Osteoblast (primary cell): ENCODE measurements at regions not wholly inside any gene's neighbourhood (a gene's known extent, or its start where the extent isn't known, plus 50 kb on each side); places are given as distances from the start of the nearest gene placed in this dataset.
"Not testable (repeated sequence)": the region's sequence is repeated elsewhere in the genome, so short reads cannot be mapped to it uniquely, and the experiment has no call there.

Source experiments
- DNase-seq: peaks from one replicate; pipeline ENCODE4 v3.0.0; 2011; ENCODE audit warnings: low spot score, mixed read lengths; ENCODE audit not compliant: insufficient read length; ENCODE audit errors: missing footprints
- H2AFZ ChIP-seq: 2 replicates; pipeline ENCODE4 v1.6.0; 2011; ENCODE audit warnings: mild to moderate bottlenecking, low read length
- H3K27ac ChIP-seq: 2 replicates; pipeline ENCODE4 v1.5.1; 2011; ENCODE audit warnings: mild to moderate bottlenecking, low read depth, low read length, moderate library complexity
- H3K27me3 ChIP-seq: 2 replicates; pipeline ENCODE4 v1.6.0; 2012; ENCODE audit warnings: mild to moderate bottlenecking, control low read depth, inconsistent platforms, low read length, moderate library complexity; ENCODE audit not compliant: insufficient read depth
- H3K36me3 ChIP-seq: 2 replicates; pipeline ENCODE4 v1.5.1; 2011; ENCODE audit warnings: mild to moderate bottlenecking, low read length, control low read depth, moderate library complexity; ENCODE audit not compliant: insufficient read depth
- H3K4me1 ChIP-seq: 2 replicates; pipeline ENCODE4 v1.5.1; 2011; ENCODE audit warnings: mild to moderate bottlenecking, low read length, control low read depth, moderate library complexity; ENCODE audit not compliant: insufficient read depth
- H3K4me2 ChIP-seq: 2 replicates; pipeline ENCODE4 v1.6.0; 2011; ENCODE audit warnings: mild to moderate bottlenecking, low read length; ENCODE audit not compliant: insufficient read depth
- H3K4me3 ChIP-seq: fragments of 200-600 bp; sonication (generic); 3 replicates; pipeline ENCODE4 v1.5.1; 2012; ENCODE audit warnings: mild to moderate bottlenecking, low read length, inconsistent platforms; ENCODE audit not compliant: insufficient read depth
- H3K79me2 ChIP-seq: 2 replicates; pipeline ENCODE4 v1.6.0; 2012; ENCODE audit warnings: mild to moderate bottlenecking, low read length, control low read depth, inconsistent platforms; ENCODE audit not compliant: insufficient read depth
- H3K9me3 ChIP-seq: 2 replicates; pipeline ENCODE4 v1.5.1; 2011; ENCODE audit warnings: low read depth, low read length, control low read depth
- H4K20me1 ChIP-seq: 2 replicates; pipeline ENCODE4 v1.6.0; 2012; ENCODE audit warnings: mild to moderate bottlenecking, low read length, control low read depth; ENCODE audit not compliant: insufficient read depth

DNA sequence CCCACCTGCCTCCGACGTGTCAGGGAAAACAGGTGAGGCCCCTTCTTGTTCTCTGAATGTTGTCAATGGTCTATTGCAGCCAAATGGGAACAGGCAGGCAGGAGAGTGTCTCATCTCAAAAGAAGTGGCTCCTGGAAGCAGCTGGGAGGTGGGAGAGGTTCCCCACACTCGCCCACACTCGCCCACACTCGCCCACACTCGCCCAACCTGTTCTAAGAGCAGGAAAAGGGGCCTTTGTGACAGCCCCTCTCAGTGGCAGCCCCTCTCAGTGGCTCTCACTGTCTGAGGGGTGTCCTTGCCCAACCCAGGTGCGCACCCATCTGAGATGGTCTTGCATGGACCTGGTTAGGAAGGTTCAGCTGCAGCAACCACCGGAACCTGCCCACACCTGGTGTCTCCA is 162.2 kb downstream of the LMLN start:
- not testable (repeated sequence) for H3K9me3 ChIP-seq, H3K4me1 ChIP-seq, H3K4me2 ChIP-seq, H3K27ac ChIP-seq, DNase-seq, H3K27me3 ChIP-seq, H3K4me3 ChIP-seq, H3K79me2 ChIP-seq, H4K20me1 ChIP-seq, H2AFZ ChIP-seq, H3K36me3 ChIP-seq

DNA sequence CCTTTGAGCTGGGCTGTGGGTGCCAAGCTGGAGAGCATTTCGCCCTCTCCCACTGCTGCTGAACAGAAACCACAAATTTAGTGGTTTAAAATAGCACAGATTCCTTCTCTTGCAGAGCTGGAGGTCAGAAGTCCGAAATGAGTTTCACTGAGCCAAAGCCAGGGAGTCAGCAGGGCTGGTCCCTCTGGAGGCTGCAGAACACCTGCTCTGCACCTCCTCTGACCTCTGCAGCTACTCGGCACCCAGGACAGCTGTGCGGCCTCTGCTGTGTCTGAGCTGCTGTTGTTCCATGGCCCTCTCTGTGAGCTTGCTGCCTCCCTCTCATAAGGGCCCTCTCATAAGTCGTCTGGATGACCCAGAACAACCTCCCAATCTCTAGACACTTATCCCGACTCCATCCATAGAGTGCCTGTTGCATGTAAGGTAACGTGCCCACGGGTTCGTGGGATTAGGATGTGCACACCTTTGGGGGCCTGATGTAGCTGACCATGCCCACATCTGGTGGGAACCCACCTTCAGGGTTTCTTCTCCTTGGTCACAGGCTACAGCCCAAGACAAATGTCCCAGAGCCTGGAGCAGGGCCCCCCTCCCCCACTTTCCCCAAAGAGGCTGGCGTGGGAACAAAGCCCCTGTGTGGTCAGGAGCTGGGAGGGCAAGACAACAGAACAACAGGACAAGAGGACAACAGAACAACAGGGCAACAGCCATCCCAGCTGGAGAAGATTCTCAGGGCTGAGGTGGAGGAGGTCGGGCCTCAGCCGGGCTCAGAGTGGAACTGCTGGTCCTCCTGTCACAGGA is 177.2 kb downstream of the LMLN start:
- not testable (repeated sequence) for H3K9me3 ChIP-seq, H3K4me3 ChIP-seq, H3K4me2 ChIP-seq, H3K79me2 ChIP-seq, H4K20me1 ChIP-seq, H3K27ac ChIP-seq, H3K4me1 ChIP-seq, H2AFZ ChIP-seq, H3K27me3 ChIP-seq, H3K36me3 ChIP-seq, DNase-seq

DNA sequence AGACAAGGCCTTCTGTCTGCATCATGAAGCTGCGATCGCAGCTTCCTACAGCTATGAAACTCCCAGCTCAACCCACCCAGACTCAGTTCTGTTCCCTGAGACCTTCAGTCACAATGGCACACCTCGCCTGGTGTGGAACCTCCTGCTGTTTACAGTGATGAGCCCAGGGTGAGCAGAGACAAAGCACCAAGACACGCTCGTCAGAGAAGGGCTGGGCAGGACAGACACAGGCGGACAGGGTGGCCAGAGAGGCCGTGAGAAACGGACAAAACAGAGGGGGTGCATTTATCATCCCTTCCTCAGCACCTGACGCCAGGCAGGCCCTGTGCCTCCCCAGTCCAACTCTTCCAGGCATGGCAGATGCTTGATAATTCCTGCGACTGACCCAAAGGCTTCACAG is 178.2 kb downstream of the LMLN start:
- not testable (repeated sequence) for H3K4me2 ChIP-seq, H3K27me3 ChIP-seq, H3K4me3 ChIP-seq, H2AFZ ChIP-seq, H3K27ac ChIP-seq, H3K36me3 ChIP-seq, H3K4me1 ChIP-seq, H3K79me2 ChIP-seq, H4K20me1 ChIP-seq, H3K9me3 ChIP-seq
- DNase-seq = peak; percentile 31

- H3K79me2 ChIP-seq, H3K4me1 ChIP-seq, H2AFZ ChIP-seq, H3K36me3 ChIP-seq, H3K4me3 ChIP-seq, H3K27me3 ChIP-seq, H3K4me2 ChIP-seq, H3K9me3 ChIP-seq, H4K20me1 ChIP-seq, H3K27ac ChIP-seq: not testable (repeated sequence)
- peak; percentile 58 for DNase-seq
Measured at GRCh38 chr3:198139037-198139436, 179.0 kb downstream of the LMLN start.

- H3K9me3 ChIP-seq, H3K79me2 ChIP-seq, H2AFZ ChIP-seq, H3K4me3 ChIP-seq, H3K4me1 ChIP-seq, H3K4me2 ChIP-seq, H4K20me1 ChIP-seq, DNase-seq, H3K36me3 ChIP-seq, H3K27me3 ChIP-seq, H3K27ac ChIP-seq: not testable (repeated sequence)
Measured at GRCh38 chr3:198139513-198140167, 179.6 kb downstream of the LMLN start.

DNA sequence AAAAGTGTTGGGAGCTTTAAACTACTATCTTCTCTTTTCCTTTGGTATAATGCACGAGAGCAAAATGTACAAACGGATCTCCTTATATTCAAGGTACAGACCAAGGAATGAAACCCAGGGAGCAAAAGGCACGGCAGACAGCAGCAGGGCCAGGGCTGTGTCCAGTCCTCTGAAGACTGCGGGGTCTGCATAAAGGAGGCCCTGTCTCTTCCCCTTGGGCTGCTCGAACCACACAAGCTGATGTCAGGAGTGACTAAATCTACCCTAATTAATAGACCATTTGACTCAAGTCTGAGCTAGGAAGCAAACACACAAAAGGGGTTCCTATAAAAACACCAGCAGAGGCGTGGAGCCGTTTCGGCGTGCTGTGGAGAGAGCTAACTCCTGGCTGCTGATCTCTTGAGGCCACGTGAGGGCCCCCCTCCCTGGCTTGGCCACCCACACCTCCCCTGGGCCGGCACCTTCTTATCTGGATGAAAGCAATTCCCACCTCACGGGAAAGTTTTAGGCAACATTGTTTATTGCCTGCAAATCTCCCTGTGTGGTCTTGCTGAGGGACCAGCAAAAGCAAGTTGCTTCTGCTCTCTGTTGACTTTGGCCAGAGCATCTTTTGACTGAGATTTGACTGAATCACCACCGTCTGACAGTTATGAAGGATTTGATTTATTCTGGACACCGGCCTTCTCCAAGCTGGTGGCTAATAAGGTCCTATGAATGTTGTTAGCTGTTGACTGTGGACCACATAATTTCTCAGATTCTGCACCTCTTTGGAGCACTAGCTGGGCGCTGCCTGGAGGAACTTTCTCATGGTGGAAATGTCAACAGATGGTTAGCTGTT is 183.5 kb downstream of the LMLN start:
- not testable (repeated sequence) for H3K27me3 ChIP-seq, H3K27ac ChIP-seq, H3K79me2 ChIP-seq, H4K20me1 ChIP-seq, H3K4me3 ChIP-seq, H3K4me2 ChIP-seq, H3K36me3 ChIP-seq, H3K9me3 ChIP-seq, H3K4me1 ChIP-seq, H2AFZ ChIP-seq
- peak; percentile 63 for DNase-seq

DNA sequence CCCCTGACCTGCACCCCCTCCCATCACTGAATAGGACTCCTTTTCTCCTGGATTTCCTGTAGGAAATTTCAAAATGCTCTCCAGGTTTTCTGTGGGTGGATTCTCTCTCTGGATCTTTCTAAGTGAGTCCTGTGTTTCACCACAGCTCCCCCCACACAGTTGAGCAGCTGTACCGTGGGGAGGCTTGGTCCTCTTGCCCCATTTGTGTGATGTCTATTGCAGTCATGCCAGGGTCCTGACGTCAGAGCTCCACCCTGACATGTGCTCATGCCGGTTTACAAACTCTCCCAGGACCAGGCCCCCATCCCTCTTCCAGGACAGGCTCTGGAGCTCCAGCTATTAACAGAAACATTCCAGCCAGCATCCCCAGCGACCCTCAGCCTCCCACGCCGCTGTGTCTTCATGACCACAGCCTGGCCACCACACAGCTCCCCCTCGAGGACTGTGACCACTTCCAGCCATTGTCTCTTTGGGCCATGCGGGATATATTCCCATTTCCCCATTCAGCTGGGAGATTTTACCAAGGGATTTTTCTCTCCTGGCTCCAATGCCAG is 185.3 kb downstream of the LMLN start:
- not testable (repeated sequence) for DNase-seq, H3K27me3 ChIP-seq, H3K9me3 ChIP-seq, H3K36me3 ChIP-seq, H3K27ac ChIP-seq, H3K4me1 ChIP-seq, H3K4me2 ChIP-seq, H4K20me1 ChIP-seq, H3K79me2 ChIP-seq, H3K4me3 ChIP-seq, H2AFZ ChIP-seq

DNA sequence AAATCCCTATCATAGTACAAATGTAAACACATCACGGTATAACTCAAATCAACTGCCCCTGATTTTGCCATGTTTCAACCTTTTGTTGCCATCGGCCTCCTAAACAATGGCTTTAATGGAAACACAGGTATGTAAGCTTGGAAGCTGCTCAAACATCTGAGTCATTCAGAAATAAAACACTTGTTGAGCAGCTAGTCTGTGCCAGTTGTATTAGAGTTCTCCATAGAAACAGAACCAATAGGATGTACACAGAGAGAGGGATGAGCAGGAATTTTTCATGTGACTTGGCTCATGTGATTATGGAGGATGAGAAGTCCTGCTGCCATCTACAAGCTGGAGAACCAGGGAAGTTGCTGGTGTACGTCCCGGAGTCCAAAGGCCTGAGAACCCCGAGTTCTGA is 186.1 kb downstream of the LMLN start:
- not testable (repeated sequence) for DNase-seq

More for the DNA sequence above, 186.1 kb downstream of the LMLN start:
- H3K4me1 ChIP-seq, H3K4me2 ChIP-seq, H3K9me3 ChIP-seq, H4K20me1 ChIP-seq, H3K4me3 ChIP-seq, H3K27me3 ChIP-seq, H3K79me2 ChIP-seq, H2AFZ ChIP-seq, H3K27ac ChIP-seq, H3K36me3 ChIP-seq: not testable (repeated sequence)
